Heart right ventricle (tissue), 16 donors: ENCODE measurements at regions not wholly inside any gene's neighbourhood (a gene's known extent, or its start where the extent isn't known, plus 50 kb on each side); places are given as distances from the start of the nearest gene placed in this dataset.

ENCODE experiments used
- ATAC-seq, 8 donors: fragments of 200-7000 bp; cut with Tn5 transposase; one replicate each; pipeline ENCODE4 v1.9.1; 2020; ENCODE audit warnings: mild to moderate bottlenecking in 8 of 8, moderate library complexity in 8 of 8, moderate number of reproducible peaks in 1 of 8
- DNase-seq, 2 donors: peaks; one replicate each; pipeline ENCODE4 v3.0.0-alpha.2; 2020
- H3K27ac ChIP-seq, 10 donors: fragments of 200-600 bp; sonication (generic) in 2 of 10; one replicate each; pipeline versions ENCODE4 v1.5.0 to v1.8.0; 2020 to 2022; ENCODE audit warnings: mild to moderate bottlenecking in 3 of 10
- H3K27me3 ChIP-seq, 7 donors: fragments of 200-600 bp; one replicate each; pipeline ENCODE4 v1.8.0; 2021 to 2022; ENCODE audit warnings: mild to moderate bottlenecking in 2 of 7
- H3K36me3 ChIP-seq, 9 donors: fragments of 200-600 bp; sonication (generic) in 1 of 9; one replicate each; pipeline versions ENCODE4 v1.5.0 to v1.8.0; 2020 to 2022; ENCODE audit warnings: mild to moderate bottlenecking in 2 of 9
- H3K4me1 ChIP-seq, 9 donors: fragments of 200-600 bp; sonication (generic) in 1 of 9; one replicate each; pipeline versions ENCODE4 v1.5.0 to v1.8.0; 2020 to 2022; ENCODE audit warnings: mild to moderate bottlenecking in 4 of 9
- H3K4me3 ChIP-seq, 10 donors: fragments of 200-600 bp; sonication (generic) in 2 of 10; one replicate each; pipeline versions ENCODE4 v1.5.0 to v1.8.0; 2020 to 2022; ENCODE audit warnings: mild to moderate bottlenecking in 7 of 10, moderate library complexity in 2 of 10
- H3K9me3 ChIP-seq, 11 donors: fragments of 200-600 bp in 10 of 11; sonication (generic) in 2 of 11; one replicate each; pipeline versions ENCODE4 v1.5.0 to v1.8.0; 2013 to 2022; ENCODE audit warnings: mild to moderate bottlenecking in 2 of 11, control low read depth in 1 of 11, moderate library complexity in 1 of 11
- WGBS, 2 donors: extraction: QIAGEN DNeasy Blood & Tissue Kit; methylation state at CpG; one replicate each; pipeline ENCODE4 v1.1.7; 2013; ENCODE audit warnings: inconsistent platforms in 1 of 2; 5-methylcytosine and 5-hydroxymethylcytosine counted together
- intact Hi-C, 10 donors: fragments of 100-400 bp; cut with DNase I; formaldehyde crosslinking; loops; one replicate each; pipeline versions ENCODE4 v1.11.1 to v1.14.2; 2022
- TF ChIP-seq, protein P1 (sequence below), 9 donors: fragments of 200-600 bp; sonication (generic) in 2 of 9; IDR thresholded peaks; one replicate each; pipeline versions ENCODE4 v1.5.0 to v1.8.0; 2021 to 2022; ENCODE audit warnings: antibody characterized with exemption in 9 of 9, mild to moderate bottlenecking in 5 of 9, moderate library complexity in 1 of 9
- donor health status: Arrhythmogenic right ventricular cardiomyopathy.
- donor health status: ischemic (EF 13 %, LVEDD 7.1; RV severe dilation, severe dysfunction).
- donor health status: healthy with polysubstance abuse.
- donor health status: DM: no; HTN: yes; CAD: no.
- donor health status: DM: no; HTN: no; CAD: no.
- donor health status: ischemic (EF 25% LVEDD 6.9; RV normal size, moderate dysfunction).
- donor health status: ischemic (EF 25% LVEDD 5.7; RV mildly dilated, moderate dysfunction).
- donor health status: healthy.
- donor health status: DM: yes; HTN: yes; CAD: no.
- donor health status: Ischemic cardiomyopathy.
- donor health status: ischemic (EF 35%, LVEDD 5.7; RV mildly dilated, moderate dysfunction).
- donor health status: nonischemic (EF 11% LVEDD 7.7; RV severe dilation, severe dysfunction).
- donor health status: DM: yes; HTN: yes; CAD: no.
- donor health status: PGD.
- donor health status: ischemic (EF 29% LVEDD 5.4; RV normal size, mild dysfunction).
- donor health status: nonischemic (EF 23%, LVEDD 6.1; RV moderate dilation, normal function).

DNA sequence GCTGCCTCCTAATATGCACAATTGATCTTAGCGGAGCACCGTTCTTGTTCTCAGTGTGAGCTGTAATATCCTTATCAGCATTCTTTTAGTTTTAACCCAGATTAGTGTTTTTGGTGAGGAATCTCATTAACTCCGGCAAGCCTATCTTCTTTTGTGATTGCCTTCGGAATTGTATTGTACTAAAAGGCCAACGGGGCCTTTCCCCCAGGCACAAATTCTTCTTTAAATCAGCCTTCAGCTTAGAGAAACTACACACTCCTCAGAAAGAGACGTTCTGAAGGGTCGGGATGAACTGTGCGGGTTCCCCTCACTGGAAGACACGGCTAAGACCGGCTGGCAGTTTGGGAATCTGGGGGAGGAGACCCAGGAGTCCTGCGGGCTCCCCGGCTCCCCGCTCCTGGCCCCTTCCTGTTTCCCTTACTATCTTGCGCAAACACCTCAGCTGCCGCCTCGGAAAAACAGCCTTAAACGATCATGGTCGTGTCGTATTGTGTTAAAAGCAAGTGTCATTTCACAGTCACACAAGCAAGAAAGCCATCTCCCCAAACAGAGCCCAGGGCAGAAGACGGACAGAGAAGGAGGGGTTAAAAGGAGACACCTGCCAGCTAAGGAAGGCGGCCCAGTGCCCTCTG lies 353.1 kb upstream of the IRX2 start:
- ATAC-seq, result no peak
- Histone ChIP-seq H3K27ac (no peak overlapping the region), H3K36me3 (no peaks in the 10 kb centered on the region), H3K4me1 (no peaks in the 10 kb centered on the region), H3K9me3 (no peaks in the 10 kb centered on the region), H3K4me3 (no peak overlapping the region), H3K27me3 (peaks cover 0 to 92% (median 69%) of the 10 kb centered on the region in 7 donors)
- 32 to 44% methylated on average over 21 of the region's 21 CpGs for whole genome bisulfite sequencing, 2 donors
- no peak for DNase-seq
- intact Hi-C loops, result no loop called here
- TF ChIP-seq, protein P1, sequence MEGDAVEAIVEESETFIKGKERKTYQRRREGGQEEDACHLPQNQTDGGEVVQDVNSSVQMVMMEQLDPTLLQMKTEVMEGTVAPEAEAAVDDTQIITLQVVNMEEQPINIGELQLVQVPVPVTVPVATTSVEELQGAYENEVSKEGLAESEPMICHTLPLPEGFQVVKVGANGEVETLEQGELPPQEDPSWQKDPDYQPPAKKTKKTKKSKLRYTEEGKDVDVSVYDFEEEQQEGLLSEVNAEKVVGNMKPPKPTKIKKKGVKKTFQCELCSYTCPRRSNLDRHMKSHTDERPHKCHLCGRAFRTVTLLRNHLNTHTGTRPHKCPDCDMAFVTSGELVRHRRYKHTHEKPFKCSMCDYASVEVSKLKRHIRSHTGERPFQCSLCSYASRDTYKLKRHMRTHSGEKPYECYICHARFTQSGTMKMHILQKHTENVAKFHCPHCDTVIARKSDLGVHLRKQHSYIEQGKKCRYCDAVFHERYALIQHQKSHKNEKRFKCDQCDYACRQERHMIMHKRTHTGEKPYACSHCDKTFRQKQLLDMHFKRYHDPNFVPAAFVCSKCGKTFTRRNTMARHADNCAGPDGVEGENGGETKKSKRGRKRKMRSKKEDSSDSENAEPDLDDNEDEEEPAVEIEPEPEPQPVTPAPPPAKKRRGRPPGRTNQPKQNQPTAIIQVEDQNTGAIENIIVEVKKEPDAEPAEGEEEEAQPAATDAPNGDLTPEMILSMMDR (IDR thresholded peaks at IDR 0.05), result no peak

GRCh38 chr5:3103262-3103811 lies 351.9 kb upstream of the IRX2 start:
- no peaks in the 10 kb centered on the region for H3K4me1 ChIP-seq
- intact Hi-C loops, result no loop called here
- no peak overlapping the region for H3K4me3 ChIP-seq
- 25 to 30% methylated on average over 21 of the region's 21 CpGs for WGBS, 2 donors
- DNase-seq, result no peak
- no peaks in the 10 kb centered on the region for H3K36me3 ChIP-seq
- ATAC-seq, result no peak
- TF ChIP-seq, protein P1 (IDR thresholded peaks at IDR 0.05), result no peak
- no peak overlapping the region for H3K27ac ChIP-seq
- H3K27me3 ChIP-seq, result peaks cover 0 to 86% (median 67%) of the 10 kb centered on the region in 7 donors
- H3K9me3 ChIP-seq, result no peaks in the 10 kb centered on the region

DNA sequence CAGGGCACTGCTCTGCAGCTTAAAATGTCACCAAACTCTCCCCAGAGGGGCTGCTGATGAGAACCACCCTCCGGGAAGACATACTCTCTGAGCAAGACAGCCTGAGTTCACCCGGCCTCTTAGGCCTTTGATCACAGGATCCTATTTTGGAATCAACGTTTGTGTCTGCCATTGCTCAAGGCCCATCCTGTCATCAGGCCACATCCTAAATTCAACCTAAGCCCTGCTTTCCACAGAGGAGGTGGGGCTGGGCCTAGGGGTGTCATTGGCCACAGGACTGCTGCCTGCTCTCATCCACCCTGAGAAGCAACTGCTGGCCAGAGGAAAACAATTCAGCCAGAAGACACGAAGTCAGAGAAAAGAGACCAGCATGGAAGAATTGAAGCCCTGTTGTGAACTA lies 351.1 kb upstream of the IRX2 start:
- no peaks in the 10 kb centered on the region for H3K4me1 ChIP-seq
- 49 to 53% methylated on average over 4 of the region's 4 CpGs for WGBS, 2 donors
- H3K36me3 ChIP-seq, result no peaks in the 10 kb centered on the region
- intact Hi-C loops, result no loop called here
- TF ChIP-seq, protein P1 (IDR thresholded peaks at IDR 0.05), result no peak
- no peak overlapping the region for H3K4me3 ChIP-seq
- peaks cover 0 to 79% (median 62%) of the 10 kb centered on the region in 7 donors for H3K27me3 ChIP-seq
- H3K27ac ChIP-seq, result no peak overlapping the region
- no peak for ATAC-seq
- H3K9me3 ChIP-seq, result no peaks in the 10 kb centered on the region
- no peak for DNase-seq

- H3K4me1 ChIP-seq, result no peaks in the 10 kb centered on the region
- DNase-seq (no peak), ATAC-seq (no peak)
- H3K27me3 ChIP-seq, result peaks cover 0 to 70% (median 59%) of the 10 kb centered on the region in 7 donors
- WGBS, 2 donors, result 18 to 24% methylated on average over 6 of the region's 6 CpGs
- intact Hi-C loops, result no loop called here
- H3K9me3 ChIP-seq, result no peaks in the 10 kb centered on the region
- no peak overlapping the region for H3K4me3 ChIP-seq
- TF ChIP-seq, protein P1 (IDR thresholded peaks at IDR 0.05), result no peak
- no peaks in the 10 kb centered on the region for H3K36me3 ChIP-seq
- H3K27ac ChIP-seq, result no peak overlapping the region
Measured at GRCh38 chr5:3101561-3101960, 350.1 kb upstream of the IRX2 start.
